SK-N-SH (cell line): ENCODE measurements at regions not wholly inside any gene's neighbourhood (a gene's known extent, or its start where the extent isn't known, plus 50 kb on each side); places are given as distances from the start of the nearest gene placed in this dataset.

Experiments
- CTCF ChIA-PET: fragments of 300-600, 350-600 bp; formaldehyde crosslinking; extraction: SDS; loops from one replicate; lab custom pipeline; 2021; lab: Yijun Ruan, JAX
- POLR2A ChIA-PET: fragments of 350-600 bp; sonication (Branson Sonifier 250); formaldehyde crosslinking; extraction: SDS; loops from one replicate; lab custom pipeline; 2020; ENCODE audit warnings: antibody characterized with exemption, inconsistent platforms; lab: Yijun Ruan, JAX
- DNase-seq: peaks from one replicate; pipeline ENCODE4 v3.0.0; 2012
- H2AFZ ChIP-seq: fragments of 200-600 bp; sonication (generic); 2 replicates; pipeline ENCODE4 v1.8.1; 2016; ENCODE audit warnings: antibody characterized with exemption, mild to moderate bottlenecking, low read depth
- H3F3A ChIP-seq: fragments of 200-600 bp; sonication (generic); replicated peaks from 2 replicates; pipeline ENCODE3; 2016; ENCODE audit warnings: antibody characterized with exemption, mild to moderate bottlenecking; ENCODE audit not compliant: insufficient read depth
- H3K27ac ChIP-seq, 2 experiments: fragments of 200-500 bp in 1 of 2; fragments of 200-600 bp in 1 of 2; sonication (Bioruptor generic) in 1 of 2; sonication (generic), shearing (Covaris generic) in 1 of 2; 2 replicates each; pipeline versions ENCODE4 v1.5.1 to v1.6.1; 2014 to 2016; ENCODE audit warnings: low read depth in 2 of 2, inconsistent platforms in 1 of 2, low read length in 1 of 2, mild to moderate bottlenecking in 1 of 2, mixed read lengths in 1 of 2
- H3K27me3 ChIP-seq: fragments of 200-600 bp; sonication (generic), shearing (Covaris generic); 2 replicates; pipeline ENCODE4 v1.6.1; 2016; ENCODE audit warnings: mixed run types; ENCODE audit not compliant: insufficient read depth
- H3K36me3 ChIP-seq, 2 experiments: fragments of 200-500 bp in 1 of 2; fragments of 200-600 bp in 1 of 2; sonication (Bioruptor generic) in 1 of 2; sonication (generic) in 1 of 2; replicated peaks in 1 of 2; 2 replicates each; pipeline versions ENCODE3 to v1.5.1; 2014 to 2016; ENCODE audit warnings: low read length in 1 of 2, mild to moderate bottlenecking in 1 of 2; ENCODE audit not compliant: insufficient read depth in 2 of 2, control insufficient read depth in 1 of 2
- H3K4me1 ChIP-seq, 2 experiments: fragments of 200-500 bp in 1 of 2; fragments of 200-600 bp in 1 of 2; sonication (Bioruptor generic) in 1 of 2; sonication (generic), shearing (Covaris generic) in 1 of 2; 2 replicates each; pipeline versions ENCODE4 v1.5.1 to v1.6.1; 2014 to 2016; ENCODE audit warnings: low read depth in 1 of 2, low read length in 1 of 2, mixed run types in 1 of 2; ENCODE audit not compliant: insufficient read depth in 2 of 2, control insufficient read depth in 1 of 2
- H3K4me2 ChIP-seq: fragments of 200-600 bp; sonication (generic), shearing (Covaris generic); 2 replicates; pipeline ENCODE4 v1.6.1; 2017; ENCODE audit warnings: mixed run types
- H3K4me3 ChIP-seq, 2 experiments: fragments of 200-500 bp in 1 of 2; fragments of 200-600 bp in 1 of 2; sonication (Bioruptor generic) in 1 of 2; sonication (generic), shearing (Covaris generic) in 1 of 2; 2 replicates each; pipeline versions ENCODE4 v1.5.1 to v1.8.1; 2014 to 2016; ENCODE audit warnings: low read depth in 2 of 2, inconsistent platforms in 1 of 2, low read length in 1 of 2, mild to moderate bottlenecking in 1 of 2, mixed read lengths in 1 of 2, moderate library complexity in 1 of 2
- H3K79me2 ChIP-seq: fragments of 200-600 bp; sonication (generic); 2 replicates; pipeline ENCODE4 v1.8.1; 2017; ENCODE audit warnings: mild to moderate bottlenecking; ENCODE audit not compliant: insufficient read depth
- H3K9ac ChIP-seq: fragments of 200-600 bp; sonication (generic); 2 replicates; pipeline ENCODE4 v1.6.1; 2017; ENCODE audit warnings: mixed run types
- H3K9me2 ChIP-seq: fragments of 200-600 bp; sonication (generic); 2 replicates; pipeline ENCODE4 v1.6.1; 2017; ENCODE audit warnings: mixed run types
- H3K9me3 ChIP-seq: fragments of 200-600 bp; sonication (generic); 2 replicates; pipeline ENCODE4 v1.6.1; 2017; ENCODE audit warnings: mixed run types, mild to moderate bottlenecking, moderate library complexity
- H4K20me1 ChIP-seq: fragments of 200-600 bp; sonication (generic); 2 replicates; pipeline ENCODE4 v1.6.1; 2017; ENCODE audit warnings: mild to moderate bottlenecking, mixed run types; ENCODE audit not compliant: insufficient read depth
- EP300 ChIP-seq, 2 experiments: IDR thresholded peaks; 2 replicates each; pipeline versions ENCODE4 v1.4.0 to v1.6.1; 2012; ENCODE audit warnings: borderline replicate concordance in 1 of 2, low read depth in 1 of 2, low read length in 1 of 2
- FOXM1 ChIP-seq: IDR thresholded peaks from 2 replicates; pipeline ENCODE4 v1.4.0; 2012; ENCODE audit warnings: low read depth, mild to moderate bottlenecking
- GABPA ChIP-seq: IDR thresholded peaks from 2 replicates; pipeline ENCODE4 v1.4.0; 2012; ENCODE audit warnings: low read depth, mild to moderate bottlenecking
- MAX ChIP-seq: IDR thresholded peaks from 2 replicates; pipeline ENCODE4 v1.4.0; 2012; ENCODE audit warnings: low read depth
- MXI1 ChIP-seq: IDR thresholded peaks from 2 replicates; pipeline ENCODE4 v1.6.1; 2012; ENCODE audit warnings: mild to moderate bottlenecking, low read depth, low read length, improper control_type of control experiment
- PBX3 ChIP-seq: IDR thresholded peaks from 2 replicates; pipeline ENCODE4; 2012
- RCOR1 ChIP-seq: fragments of 150-350 bp; IDR thresholded peaks from 2 replicates; pipeline ENCODE4 v1.6.1; 2017; ENCODE audit warnings: antibody characterized with exemption, low read length
- RXRA ChIP-seq: IDR thresholded peaks from 2 replicates; pipeline ENCODE4 v1.4.0; 2012; ENCODE audit warnings: low read depth, mild to moderate bottlenecking, borderline replicate concordance
- TCF12 ChIP-seq: IDR thresholded peaks from 2 replicates; pipeline ENCODE4 v1.4.0; 2012
- YY1 ChIP-seq: IDR thresholded peaks from 2 replicates; pipeline ENCODE4 v1.4.0; 2012; ENCODE audit warnings: low read depth, mild to moderate bottlenecking
- ZBTB33 ChIP-seq: IDR thresholded peaks from 2 replicates; pipeline ENCODE4 v1.4.0; 2012; ENCODE audit warnings: low read depth, borderline replicate concordance
- WGBS: methylation state at CpG from one replicate; pipeline ENCODE4 v1.1.6; 2017; ENCODE audit warnings: low lambda C conversion rate; 5-methylcytosine and 5-hydroxymethylcytosine counted together
- TF ChIP-seq, protein P1 (sequence below): IDR thresholded peaks from 2 replicates; pipeline ENCODE4 v1.4.0; 2012; ENCODE audit warnings: low read depth, borderline replicate concordance

DNA sequence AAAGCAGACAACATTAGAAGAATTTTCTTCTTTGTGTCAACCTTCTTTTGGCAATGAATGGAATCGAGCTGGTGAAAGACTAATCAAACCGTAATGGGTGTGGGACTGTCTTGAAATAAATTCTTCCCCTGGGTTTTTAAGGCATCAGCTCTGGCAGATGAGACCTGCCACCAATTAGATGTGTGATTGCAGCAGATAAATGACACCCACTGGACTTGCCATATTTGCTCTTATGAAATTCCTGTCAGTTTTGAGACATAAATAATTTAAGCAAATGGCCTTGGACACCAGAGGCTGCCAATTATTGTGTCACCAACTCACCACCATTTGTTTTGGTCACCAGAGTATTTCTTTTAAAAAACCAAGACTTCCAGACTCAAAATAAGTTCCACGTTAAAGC, 135.9 kb upstream of the RGMB start (continued):
- TF ChIP-seq MAX, result no peak
- TF ChIP-seq, all 33 proteins: peak for 0

DNA sequence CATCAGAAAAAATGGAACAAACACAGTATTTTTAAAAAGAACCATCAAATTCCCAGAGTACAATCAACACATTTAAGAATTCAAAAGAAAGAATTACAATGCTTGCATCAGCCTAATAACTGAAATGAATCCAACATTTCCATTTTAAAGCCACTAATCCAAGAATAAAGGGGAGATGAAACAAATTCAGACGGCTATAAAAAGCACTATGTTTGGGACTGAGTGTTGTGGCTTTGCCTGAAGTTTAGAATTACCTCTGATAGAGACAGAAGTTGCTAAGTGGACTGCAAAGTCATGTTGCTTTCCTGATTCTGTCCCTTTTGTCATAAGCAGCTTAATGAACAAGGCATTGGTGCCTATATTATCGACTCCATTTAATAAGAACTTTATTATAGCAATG, 135.4 kb upstream of the RGMB start:
- 57% methylated on average over 2 of the region's 2 CpGs for WGBS

GRCh38 chr5:98638701-98639100, 134.8 kb upstream of the RGMB start:
- DNase-seq, result no peak
- Histone ChIP-seq H4K20me1 (no peaks in the 10 kb centered on the region), H3K79me2 (no peaks in the 10 kb centered on the region), H3K9me2 (no peaks in the 10 kb centered on the region), H3K9ac (no peak overlapping the region), H3K4me3 (no peak overlapping the region), H3K27me3 (no peaks in the 10 kb centered on the region), H3K9me3 (no peaks in the 10 kb centered on the region), H3K4me2 (peak overlapping the region; percentile 19; the same call in 1 of the 2 replicates), H3F3A (peaks cover 13% of the 10 kb centered on the region), H2AFZ (peak overlapping the region; percentile 52; the same call in 1 of the 2 replicates), H3K36me3 (no peaks in the 10 kb centered on the region), H3K4me1 (peaks cover 0 to 13% of the 10 kb centered on the region in 2 experiments; a peak in 1 of 4 replicates), H3K27ac (peak overlapping the region in 1 of 2 experiments; percentile 19; a peak in 1 of 4 replicates)
- CTCF ChIA-PET, result no interaction called here
- POLR2A ChIA-PET, result no interaction called here
- TF ChIP-seq RCOR1, result no peak
- TF ChIP-seq YY1, result no peak
- no peak for TF ChIP-seq GABPA
- TF ChIP-seq EP300 (IDR thresholded peaks at IDR 0.05; ENCODE audit: borderline replicate concordance in 1 of 2, low read depth in 1 of 2, low read length in 1 of 2), result no peak
- no peak for TF ChIP-seq RXRA
- TF ChIP-seq, protein P1, sequence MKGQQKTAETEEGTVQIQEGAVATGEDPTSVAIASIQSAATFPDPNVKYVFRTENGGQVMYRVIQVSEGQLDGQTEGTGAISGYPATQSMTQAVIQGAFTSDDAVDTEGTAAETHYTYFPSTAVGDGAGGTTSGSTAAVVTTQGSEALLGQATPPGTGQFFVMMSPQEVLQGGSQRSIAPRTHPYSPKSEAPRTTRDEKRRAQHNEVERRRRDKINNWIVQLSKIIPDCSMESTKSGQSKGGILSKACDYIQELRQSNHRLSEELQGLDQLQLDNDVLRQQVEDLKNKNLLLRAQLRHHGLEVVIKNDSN, result no peak
- TF ChIP-seq TCF12, result 0 out of 2 replicates have a peak, but pooled peaks have one; percentile 20
- TF ChIP-seq MXI1, result no peak
- no peak for TF ChIP-seq PBX3
- 79% methylated on average over 1 of the region's 1 CpG for WGBS

More for the DNA sequence above, 135.4 kb upstream of the RGMB start:
- TF ChIP-seq PBX3 (no peak), GABPA (no peak), ZBTB33 (no peak), FOXM1 (no peak)
- Histone ChIP-seq H3K79me2 (no peaks in the 10 kb centered on the region), H3K36me3 (no peaks in the 10 kb centered on the region), H3K9ac (no peak overlapping the region), H3K4me1 (peaks cover 0 to 13% of the 10 kb centered on the region in 2 experiments; a peak in 1 of 4 replicates), H4K20me1 (no peaks in the 10 kb centered on the region), H3K27ac (no peak overlapping the region), H3K4me3 (no peak overlapping the region), H2AFZ (peak overlapping the region; percentile 52; the same call in 1 of the 2 replicates), H3K4me2 (peak overlapping the region; percentile 19; the same call in 1 of the 2 replicates), H3F3A (peaks cover 13% of the 10 kb centered on the region), H3K27me3 (no peaks in the 10 kb centered on the region), H3K9me3 (no peaks in the 10 kb centered on the region), H3K9me2 (no peaks in the 10 kb centered on the region)
- DNase-seq, result no peak
- CTCF ChIA-PET, result no interaction called here
- POLR2A ChIA-PET, result no interaction called here
